ENCODE measurements at regions not wholly inside any gene's neighbourhood (a gene's known extent, or its start where the extent isn't known, plus 50 kb on each side); places are given as distances from the start of the nearest gene placed in this dataset.

DNA sequence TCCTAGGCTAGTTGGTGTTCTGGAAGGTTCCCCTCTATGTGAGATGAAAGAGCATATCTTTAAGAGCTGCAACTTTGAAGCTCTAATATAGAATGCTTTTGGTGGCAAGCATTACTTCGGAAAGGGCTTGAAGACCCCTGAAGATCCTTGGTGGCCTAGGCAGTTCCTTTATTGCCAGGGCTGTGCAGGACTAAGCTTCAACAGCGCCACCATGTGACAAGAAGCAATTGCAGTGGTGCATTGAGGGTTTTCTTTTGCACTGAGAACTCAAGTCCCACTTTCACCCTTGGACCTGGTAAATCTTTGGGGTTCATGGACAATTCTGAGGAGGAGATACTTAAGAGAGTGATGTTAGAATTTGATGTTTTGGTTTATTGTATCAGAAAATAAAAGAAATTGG, 237.4 kb upstream of the GMDS start:
- Histone ChIP-seq H3K4me3 (ENCODE audit: low read depth, low read length) (no peak overlapping the region), H3K9me3 (ENCODE audit: control insufficient read depth, insufficient read depth, low read depth, low read length) (no peaks in the 10 kb centered on the region), H3K36me3 (ENCODE audit: control insufficient read depth in 2 of 2, insufficient read depth in 1 of 2, low read length in 2 of 2) (no peaks in the 10 kb centered on the region), H3K27ac (ENCODE audit: extremely low read depth, low read depth, low read length) (no peak overlapping the region), H3K4me1 (ENCODE audit: control insufficient read depth, insufficient read depth, low read length) (no peaks in the 10 kb centered on the region; the same call in 1 of the 2 replicates)
- POLR2A ChIA-PET: no interaction called here
- TF ChIP-seq ZNF292 (tag by site-specific recombination; IDR thresholded peaks at IDR 0.05; ENCODE audit: borderline replicate concordance, low read depth): no peak
- TF ChIP-seq ZNF654 (tag by site-specific recombination; IDR thresholded peaks at IDR 0.05; ENCODE audit: low read depth): peak; percentile 9; the same call in 1 of the 2 replicates
- peak; percentile 99 for TF ChIP-seq ZNF2 (tag by site-specific recombination; IDR thresholded peaks at IDR 0.05)
- peak; percentile 46 for TF ChIP-seq SETDB1 (IDR thresholded peaks at IDR 0.05; ENCODE audit: insufficient read length, low read length)
- CTCF ChIA-PET: interaction anchor here (0.6 to 1.7 kb wide), 14 partner anchors 10 to 886 kb away, joined by 3 to 8 read pairs (median 4); no protein-coding TSS in a partner anchor

GRCh38 chr6:2481307-2481706, 235.9 kb upstream of the GMDS start:
- CTCF ChIA-PET: no interaction called here
- POLR2A ChIA-PET: no interaction called here
- H3K36me3 ChIP-seq (ENCODE audit: control insufficient read depth in 2 of 2, insufficient read depth in 1 of 2, low read length in 2 of 2): no peaks in the 10 kb centered on the region
- H3K4me3 ChIP-seq (ENCODE audit: low read depth, low read length): no peak overlapping the region
- no peak overlapping the region for H3K27ac ChIP-seq (ENCODE audit: extremely low read depth, low read depth, low read length)
- H3K9me3 ChIP-seq (ENCODE audit: control insufficient read depth, insufficient read depth, low read depth, low read length): no peaks in the 10 kb centered on the region
- H3K4me1 ChIP-seq (ENCODE audit: control insufficient read depth, insufficient read depth, low read length): no peaks in the 10 kb centered on the region; the same call in 1 of the 2 replicates
- TF ChIP-seq, protein P1, sequence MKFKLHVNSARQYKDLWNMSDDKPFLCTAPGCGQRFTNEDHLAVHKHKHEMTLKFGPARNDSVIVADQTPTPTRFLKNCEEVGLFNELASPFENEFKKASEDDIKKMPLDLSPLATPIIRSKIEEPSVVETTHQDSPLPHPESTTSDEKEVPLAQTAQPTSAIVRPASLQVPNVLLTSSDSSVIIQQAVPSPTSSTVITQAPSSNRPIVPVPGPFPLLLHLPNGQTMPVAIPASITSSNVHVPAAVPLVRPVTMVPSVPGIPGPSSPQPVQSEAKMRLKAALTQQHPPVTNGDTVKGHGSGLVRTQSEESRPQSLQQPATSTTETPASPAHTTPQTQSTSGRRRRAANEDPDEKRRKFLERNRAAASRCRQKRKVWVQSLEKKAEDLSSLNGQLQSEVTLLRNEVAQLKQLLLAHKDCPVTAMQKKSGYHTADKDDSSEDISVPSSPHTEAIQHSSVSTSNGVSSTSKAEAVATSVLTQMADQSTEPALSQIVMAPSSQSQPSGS (tag by site-specific recombination; IDR thresholded peaks at IDR 0.05; ENCODE audit: low read depth): 0 out of 2 replicates have a peak, but pooled peaks have one; percentile 8
- no peak for TF ChIP-seq ZNF132 (tag by site-specific recombination; IDR thresholded peaks at IDR 0.05; ENCODE audit: borderline replicate concordance)

- Histone ChIP-seq H3K9me3 (ENCODE audit: control insufficient read depth, insufficient read depth, low read depth, low read length) (no peaks in the 10 kb centered on the region), H3K27ac (ENCODE audit: extremely low read depth, low read depth, low read length) (no peak overlapping the region), H3K36me3 (ENCODE audit: control insufficient read depth in 2 of 2, insufficient read depth in 1 of 2, low read length in 2 of 2) (no peaks in the 10 kb centered on the region), H3K4me3 (ENCODE audit: low read depth, low read length) (no peak overlapping the region), H3K4me1 (ENCODE audit: control insufficient read depth, insufficient read depth, low read length) (no peaks in the 10 kb centered on the region; the same call in 1 of the 2 replicates)
- ChIA-PET CTCF (no interaction called here), POLR2A (no interaction called here)
- TF ChIP-seq ZNF112 (tag by site-specific recombination; IDR thresholded peaks at IDR 0.05) (no peak), ZNF114 (tag by site-specific recombination; IDR thresholded peaks at IDR 0.05) (no peak), ZNF514 (tag by site-specific recombination; IDR thresholded peaks at IDR 0.05) (no peak), KLF16 (tag by site-specific recombination; IDR thresholded peaks at IDR 0.05) (no peak), SCRT1 (tag by site-specific recombination; IDR thresholded peaks at IDR 0.05; ENCODE audit: borderline replicate concordance) (no peak), ZNF530 (tag by site-specific recombination; IDR thresholded peaks at IDR 0.05; ENCODE audit: low read depth) (no peak), ZNF580 (tag by site-specific recombination; IDR thresholded peaks at IDR 0.05) (no peak), ZNF610 (tag by site-specific recombination; IDR thresholded peaks at IDR 0.05; ENCODE audit: borderline replicate concordance) (no peak), ZNF19 (tag by site-specific recombination; IDR thresholded peaks at IDR 0.05; ENCODE audit: low read depth) (no peak), ZBTB49 (tag by site-specific recombination; IDR thresholded peaks at IDR 0.05; ENCODE audit: low read depth) (no peak), ZSCAN4 (tag by site-specific recombination; IDR thresholded peaks at IDR 0.05) (no peak), KLF10 (tag by site-specific recombination; IDR thresholded peaks at IDR 0.05) (no peak), ZNF426 (tag by site-specific recombination; IDR thresholded peaks at IDR 0.05) (no peak)
Observed at GRCh38 chr6:2480267-2480966, 235.0 kb upstream of the GMDS start.
